Ishikawa (cell line): ENCODE measurements at regions not wholly inside any gene's neighbourhood (a gene's known extent, or its start where the extent isn't known, plus 50 kb on each side); places are given as distances from the start of the nearest gene placed in this dataset.

Experiments
- CEBPB ChIP-seq: IDR thresholded peaks from 2 replicates; pipeline ENCODE4 v1.6.1; 2012
- CREB1 ChIP-seq: IDR thresholded peaks from 2 replicates; pipeline ENCODE4 v1.6.1; 2012; ENCODE audit warnings: low read depth
- EGR1 ChIP-seq: IDR thresholded peaks from 2 replicates; pipeline ENCODE4 v1.6.1; 2012
- EP300 ChIP-seq: IDR thresholded peaks from 2 replicates; pipeline ENCODE4 v1.6.1; 2012; ENCODE audit warnings: borderline replicate concordance
- FOXM1 ChIP-seq: IDR thresholded peaks from 2 replicates; pipeline ENCODE4 v1.6.1; 2012; ENCODE audit warnings: low read depth, borderline replicate concordance
- MAX ChIP-seq: IDR thresholded peaks from 2 replicates; pipeline ENCODE4 v1.6.1; 2012
- NFIC ChIP-seq: IDR thresholded peaks from 2 replicates; pipeline ENCODE4 v1.6.1; 2012
- RAD21 ChIP-seq: IDR thresholded peaks from 2 replicates; pipeline ENCODE4 v1.6.1; 2012; ENCODE audit warnings: low read depth
- REST ChIP-seq: IDR thresholded peaks from 2 replicates; pipeline ENCODE4 v1.6.1; 2012; ENCODE audit warnings: low read depth, mild to moderate bottlenecking
- TAF1 ChIP-seq: IDR thresholded peaks from 2 replicates; pipeline ENCODE4 v1.6.1; 2012; ENCODE audit warnings: low read depth, mild to moderate bottlenecking
- TCF12 ChIP-seq: IDR thresholded peaks from 2 replicates; pipeline ENCODE4 v1.6.1; 2012; ENCODE audit warnings: low read depth
- TEAD4 ChIP-seq: IDR thresholded peaks from 2 replicates; pipeline ENCODE4 v1.6.1; 2012
- USF1 ChIP-seq: IDR thresholded peaks from 2 replicates; pipeline ENCODE4 v1.6.1; 2012
- YY1 ChIP-seq: IDR thresholded peaks from 2 replicates; pipeline ENCODE4 v1.6.1; 2012; ENCODE audit warnings: low read depth
- ZBTB7A ChIP-seq: IDR thresholded peaks from 2 replicates; pipeline ENCODE4 v1.6.1; 2012; ENCODE audit warnings: low read depth

DNA sequence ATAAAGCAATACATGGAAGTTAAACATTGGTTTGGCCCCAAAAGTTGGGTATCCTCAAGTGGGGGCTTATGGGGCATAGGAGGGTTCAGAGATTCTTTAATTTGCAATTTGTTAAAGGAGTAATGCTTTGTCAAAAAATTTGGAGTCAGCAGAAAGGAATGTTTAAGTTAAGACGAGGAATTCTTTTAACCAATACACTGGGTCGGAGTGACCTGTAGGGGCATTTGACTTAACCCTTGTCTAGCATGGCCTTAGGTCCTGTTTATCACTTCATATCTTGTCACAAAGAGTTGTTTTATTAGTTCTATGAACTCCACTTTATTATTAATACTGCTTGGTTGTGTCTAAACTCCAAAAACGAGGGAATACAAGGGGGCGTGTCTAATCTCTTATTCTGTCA lies 656.1 kb upstream of the RORB start:
- TF ChIP-seq TEAD4 (no peak), CREB1 (no peak)

GRCh38 chr9:73844135-73844534 lies 653.0 kb upstream of the RORB start:
- TF ChIP-seq YY1 (no peak), USF1 (no peak)

DNA sequence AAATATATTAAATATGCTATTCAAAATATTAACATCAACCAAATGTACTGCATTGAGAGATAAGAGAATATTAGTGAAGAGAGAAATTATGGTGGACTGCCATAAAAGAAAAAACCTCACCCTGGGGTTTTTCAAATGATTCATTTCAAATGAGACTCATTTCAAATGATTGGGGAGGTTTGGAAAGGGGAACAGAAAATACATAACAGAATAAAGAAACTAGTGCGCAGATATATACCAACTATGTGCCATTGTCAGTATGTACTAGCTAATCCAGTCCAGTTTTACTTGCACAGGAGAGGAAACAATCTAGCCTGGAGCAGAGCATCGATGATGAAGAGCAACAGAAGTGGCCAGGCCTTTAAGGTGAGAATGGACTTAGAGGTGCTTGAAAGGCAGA lies 651.6 kb upstream of the RORB start:
- TF ChIP-seq EP300 (no peak), FOXM1 (no peak), TEAD4 (no peak), TCF12 (no peak), REST (no peak), NFIC (no peak), MAX (no peak), ZBTB7A (no peak), USF1 (no peak), CREB1 (no peak)

DNA sequence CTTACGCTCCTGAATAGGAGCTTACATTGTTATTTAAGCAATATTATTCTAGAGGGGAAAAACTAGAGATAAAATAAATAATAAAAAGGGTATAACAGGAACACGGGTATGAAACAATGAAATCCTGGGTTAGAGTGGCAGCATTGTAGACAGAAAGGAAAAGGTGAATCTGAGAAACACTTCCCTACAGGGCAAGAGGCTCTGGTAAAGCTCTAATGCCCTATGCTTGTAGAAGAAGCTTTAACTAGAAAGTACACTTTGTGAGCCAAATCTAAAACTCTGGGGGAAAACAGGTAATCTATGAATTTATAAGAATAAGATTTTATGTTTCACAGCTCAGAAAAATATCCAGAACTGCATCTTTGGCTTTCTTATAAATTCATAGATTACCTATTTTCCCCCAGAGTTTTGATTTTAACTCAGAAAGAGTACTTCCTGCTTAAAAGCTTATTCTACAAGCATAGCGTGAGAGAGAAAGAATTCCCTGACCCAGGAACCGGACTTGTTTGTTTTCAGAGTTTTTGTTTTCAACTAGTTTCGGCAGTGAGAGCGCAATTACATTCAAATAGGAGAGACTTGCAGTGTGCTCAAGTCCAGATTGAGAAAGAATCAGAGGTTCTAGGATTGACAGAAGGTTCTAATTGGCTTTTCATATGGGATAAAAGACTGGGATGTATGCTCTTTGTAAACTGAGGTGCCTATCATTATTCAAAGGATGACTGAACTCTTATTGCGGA lies 651.0 kb upstream of the RORB start:
- no peak for TF ChIP-seq REST

DNA sequence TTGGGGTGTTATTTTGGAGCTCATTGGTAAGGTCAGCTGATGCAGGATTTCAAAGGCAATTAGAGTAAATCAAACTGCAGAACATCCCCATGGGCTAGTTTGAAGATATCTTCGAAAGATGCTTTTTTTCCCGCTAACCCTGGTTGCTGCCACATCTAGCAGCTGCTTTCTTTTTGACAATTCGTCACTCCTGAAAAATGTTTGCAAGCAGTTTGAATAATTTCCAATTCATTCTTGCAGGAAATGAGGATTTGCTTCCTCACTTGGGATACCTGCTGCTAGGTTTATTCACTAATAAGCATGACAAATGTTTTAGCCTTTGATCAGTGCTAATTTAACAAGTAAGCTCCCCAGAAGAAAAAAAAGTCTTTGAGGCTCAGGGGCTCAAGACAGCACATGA lies 649.6 kb upstream of the RORB start:
- TF ChIP-seq RAD21 (no peak), YY1 (no peak), NFIC (no peak), USF1 (no peak), EP300 (no peak), EGR1 (no peak), TAF1 (no peak), REST (no peak), CEBPB (no peak), TEAD4 (no peak), ZBTB7A (no peak), MAX (no peak), TCF12 (no peak), FOXM1 (no peak), CREB1 (no peak)
